ENCODE measurements at regions not wholly inside any gene's neighbourhood (a gene's known extent, or its start where the extent isn't known, plus 50 kb on each side); places are given as distances from the start of the nearest gene placed in this dataset.

- H3K23ac ChIP-seq (ENCODE audit: insufficient read length, low read depth, low read length): no peak overlapping the region
- no peaks in the 10 kb centered on the region for H4K20me1 ChIP-seq (ENCODE audit: control insufficient read depth, insufficient read depth, insufficient read length)
- no peaks in the 10 kb centered on the region for H3K23me2 ChIP-seq (ENCODE audit: insufficient read length, low read depth, low read length, poor library complexity, severe bottlenecking)
- no peak overlapping the region for H2AFZ ChIP-seq (ENCODE audit: low read length)
- no peaks in the 10 kb centered on the region for H3K79me1 ChIP-seq (ENCODE audit: insufficient read depth, low read depth, low read length, poor library complexity, severe bottlenecking)
- no peak overlapping the region for H3K4me3 Mint-ChIP-seq
- H3K9ac ChIP-seq (ENCODE audit: extremely low read depth, insufficient read length, low read length): no peak overlapping the region
- H3K79me2 ChIP-seq (ENCODE audit: insufficient read depth, low read length): no peaks in the 10 kb centered on the region
- H2BK12ac ChIP-seq (ENCODE audit: insufficient read length, low read depth, low read length): no peak overlapping the region
- no peak overlapping the region for H3K14ac ChIP-seq (ENCODE audit: insufficient read depth, low read length)
- H2BK5ac ChIP-seq (ENCODE audit: insufficient read length, low read length): no peak overlapping the region
- WGBS (ENCODE audit: extremely low coverage, insufficient read length, low lambda C conversion rate): no CpG with 5 or more reads among the region's 14 CpGs
- no peak overlapping the region for H3K27ac Mint-ChIP-seq
- H3K4me1 ChIP-seq (ENCODE audit: insufficient read depth, low read length): no peaks in the 10 kb centered on the region
- TF ChIP-seq CTCF (conservative IDR thresholded peaks at IDR 0.05): no peak
- H3K18ac ChIP-seq (ENCODE audit: insufficient read length, low read depth, low read length): no peak overlapping the region
- H3K27ac ChIP-seq (ENCODE audit: insufficient read length, low read depth, low read length): no peak overlapping the region
- H2BK15ac ChIP-seq (ENCODE audit: low read depth, low read length): no peak overlapping the region
- H3K27me3 ChIP-seq (ENCODE audit: insufficient read depth, low read length): no peaks in the 10 kb centered on the region
- peaks cover 8% of the 10 kb centered on the region for H3K9me3 ChIP-seq (ENCODE audit: control insufficient read depth, low read depth, low read length)
- peaks cover 5% of the 10 kb centered on the region; the same call in 1 of the 2 replicates for H3K27me3 Mint-ChIP-seq (ENCODE audit: low read depth)
- no peak for DNase-seq
- H3K4me2 ChIP-seq (ENCODE audit: insufficient read depth, insufficient read length, low read length): no peak overlapping the region
- no peak overlapping the region for H3K4ac ChIP-seq (ENCODE audit: low read depth, low read length)
- no peak overlapping the region for H4K5ac ChIP-seq (ENCODE audit: insufficient read length, low read depth, low read length)
- H3K36me3 Mint-ChIP-seq (ENCODE audit: insufficient read depth in 1 of 3, low read depth in 3 of 3): peaks cover 0 to 13% (median 2%) of the 10 kb centered on the region in 3 experiments; a peak in 4 of 7 replicates
- H3K56ac ChIP-seq (ENCODE audit: insufficient read length, low read depth, low read length): no peak overlapping the region
- peaks cover 12 to 14% of the 10 kb centered on the region in 2 experiments for H3K9me3 Mint-ChIP-seq
- H2BK120ac ChIP-seq (ENCODE audit: low read depth, low read length, poor library complexity, severe bottlenecking): no peak overlapping the region
- H3T11ph ChIP-seq (ENCODE audit: low read length): no peak overlapping the region
- peaks cover 4 to 7% of the 10 kb centered on the region in 2 experiments; a peak in 2 of 4 replicates for H3K4me1 Mint-ChIP-seq
- H4K91ac ChIP-seq (ENCODE audit: insufficient read length, low read depth, low read length): no peak overlapping the region
- H2BK20ac ChIP-seq (ENCODE audit: low read depth, low read length, poor library complexity, severe bottlenecking): no peak overlapping the region
- H4K8ac ChIP-seq (replicated peaks; ENCODE audit: insufficient read length, low read depth, low read length): no peak overlapping the region
- no peak overlapping the region for H2AK5ac ChIP-seq (ENCODE audit: insufficient read length, low read length)
Measured at GRCh38 chr1:38197312-38198061, 150.9 kb upstream of the POU3F1 start.

Data from H9 (cell line).